Suprapubic skin (tissue), 4 donors: ENCODE measurements at regions not wholly inside any gene's neighbourhood (a gene's known extent, or its start where the extent isn't known, plus 50 kb on each side); places are given as distances from the start of the nearest gene placed in this dataset.

Experiments used
- DNase-seq, 2 donors: peaks; one replicate each; pipeline ENCODE4 v3.0.0-alpha.2; 2019; ENCODE audit warnings: low spot score in 2 of 2
- H3K27ac ChIP-seq: fragments of 200-600 bp; sonication (generic); one replicate; pipeline ENCODE4 v1.5.1; 2019
- H3K27me3 ChIP-seq: fragments of 200-600 bp; sonication (generic); one replicate; pipeline ENCODE4 v1.5.1; 2019
- H3K36me3 ChIP-seq: fragments of 200-600 bp; sonication (generic); one replicate; pipeline ENCODE4 v1.5.1; 2019
- H3K4me1 ChIP-seq: fragments of 200-600 bp; sonication (generic); one replicate; pipeline ENCODE4 v1.5.1; 2019
- H3K4me3 ChIP-seq: fragments of 200-600 bp; sonication (generic); one replicate; pipeline ENCODE4 v1.5.1; 2019; ENCODE audit warnings: mild to moderate bottlenecking
- H3K9me3 ChIP-seq: fragments of 200-600 bp; sonication (generic); one replicate; pipeline ENCODE4 v1.5.1; 2019
- EP300 ChIP-seq: sonication (generic); formaldehyde crosslinking; IDR thresholded peaks from one replicate; pipeline ENCODE4 v1.6.1; 2017; ENCODE audit warnings: antibody characterized with exemption
- POLR2A ChIP-seq, 2 donors: fragments of 450-650 bp; IDR thresholded peaks; one replicate each; pipeline ENCODE4 v1.6.1; 2017; ENCODE audit warnings: antibody characterized with exemption in 2 of 2, mild to moderate bottlenecking in 2 of 2, moderate library complexity in 2 of 2
- POLR2AphosphoS5 ChIP-seq, 3 donors: sonication (generic); formaldehyde crosslinking; IDR thresholded peaks; one replicate each; pipeline ENCODE4 v1.6.1; 2017; ENCODE audit warnings: antibody characterized with exemption in 3 of 3
- WGBS: methylation state at CpG from one replicate; pipeline ENCODE4 v1.1.5; 2018; 5-methylcytosine and 5-hydroxymethylcytosine counted together
- TF ChIP-seq, protein P1 (sequence below), 2 donors: fragments of 200-600 bp in 1 of 2; fragments of 450-650 bp in 1 of 2; sonication (generic) in 1 of 2; IDR thresholded peaks; one replicate each; pipeline ENCODE4 v1.5.1; 2016 to 2019; ENCODE audit warnings: antibody characterized with exemption in 2 of 2, mild to moderate bottlenecking in 1 of 2, moderate library complexity in 1 of 2

DNA sequence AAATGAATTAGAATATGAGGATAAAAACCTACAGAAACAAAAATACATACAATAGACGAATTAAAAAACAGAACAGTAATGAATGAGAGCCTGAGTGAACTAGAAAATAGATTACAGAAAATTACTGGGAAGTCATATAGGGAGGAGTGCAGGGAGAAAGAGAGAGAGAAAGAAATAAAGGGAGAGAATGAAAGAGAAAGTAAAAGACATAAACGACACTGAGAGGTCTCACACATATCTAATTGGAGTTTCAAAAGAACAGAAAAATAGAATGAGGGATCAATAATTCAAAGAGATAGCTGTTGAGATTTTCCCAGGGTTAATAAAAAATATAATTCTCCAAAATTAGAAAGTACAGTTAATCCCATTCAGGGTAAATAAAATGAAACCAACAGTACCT, 156.4 kb upstream of the FTMT start:
- Histone ChIP-seq H3K4me3 (no peak overlapping the region), H3K9me3 (no peaks in the 10 kb centered on the region), H3K4me1 (no peaks in the 10 kb centered on the region), H3K27ac (no peak overlapping the region), H3K36me3 (no peaks in the 10 kb centered on the region), H3K27me3 (no peaks in the 10 kb centered on the region)
- WGBS, result 75% methylated on average over 2 of the region's 2 CpGs
- DNase-seq, result no peak
- TF ChIP-seq, protein P1, sequence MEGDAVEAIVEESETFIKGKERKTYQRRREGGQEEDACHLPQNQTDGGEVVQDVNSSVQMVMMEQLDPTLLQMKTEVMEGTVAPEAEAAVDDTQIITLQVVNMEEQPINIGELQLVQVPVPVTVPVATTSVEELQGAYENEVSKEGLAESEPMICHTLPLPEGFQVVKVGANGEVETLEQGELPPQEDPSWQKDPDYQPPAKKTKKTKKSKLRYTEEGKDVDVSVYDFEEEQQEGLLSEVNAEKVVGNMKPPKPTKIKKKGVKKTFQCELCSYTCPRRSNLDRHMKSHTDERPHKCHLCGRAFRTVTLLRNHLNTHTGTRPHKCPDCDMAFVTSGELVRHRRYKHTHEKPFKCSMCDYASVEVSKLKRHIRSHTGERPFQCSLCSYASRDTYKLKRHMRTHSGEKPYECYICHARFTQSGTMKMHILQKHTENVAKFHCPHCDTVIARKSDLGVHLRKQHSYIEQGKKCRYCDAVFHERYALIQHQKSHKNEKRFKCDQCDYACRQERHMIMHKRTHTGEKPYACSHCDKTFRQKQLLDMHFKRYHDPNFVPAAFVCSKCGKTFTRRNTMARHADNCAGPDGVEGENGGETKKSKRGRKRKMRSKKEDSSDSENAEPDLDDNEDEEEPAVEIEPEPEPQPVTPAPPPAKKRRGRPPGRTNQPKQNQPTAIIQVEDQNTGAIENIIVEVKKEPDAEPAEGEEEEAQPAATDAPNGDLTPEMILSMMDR (IDR thresholded peaks at IDR 0.05), result no peak
- no peak for TF ChIP-seq POLR2A (IDR thresholded peaks at IDR 0.05)
- TF ChIP-seq EP300, result no peak
- TF ChIP-seq POLR2AphosphoS5 (IDR thresholded peaks at IDR 0.05), result no peak

DNA sequence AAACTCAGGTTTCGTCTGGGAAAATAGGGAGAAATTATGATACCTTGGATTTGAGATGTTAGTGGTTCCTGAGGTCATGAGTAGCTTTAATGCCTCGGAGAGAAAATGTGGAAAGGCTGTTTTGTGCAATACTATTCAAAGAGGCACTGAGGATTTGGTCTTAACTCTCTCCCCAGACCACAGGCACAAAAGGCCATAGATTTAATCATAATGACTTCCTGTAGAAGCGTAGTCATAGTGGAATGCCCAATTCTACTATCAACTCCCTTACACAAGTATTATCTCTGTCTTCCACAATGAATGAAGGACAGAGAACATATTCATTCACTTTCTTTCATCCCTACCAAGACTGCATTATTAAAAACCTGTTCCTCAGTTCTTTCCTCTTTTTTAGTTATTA, 153.0 kb upstream of the FTMT start:
- WGBS, result 59% methylated on average over 3 of the region's 3 CpGs
- no peak overlapping the region for H3K27ac ChIP-seq
- H3K9me3 ChIP-seq, result no peaks in the 10 kb centered on the region
- no peaks in the 10 kb centered on the region for H3K36me3 ChIP-seq
- H3K4me1 ChIP-seq, result no peaks in the 10 kb centered on the region
- TF ChIP-seq EP300, result no peak
- TF ChIP-seq POLR2AphosphoS5 (IDR thresholded peaks at IDR 0.05), result no peak
- TF ChIP-seq, protein P1 (IDR thresholded peaks at IDR 0.05), result no peak
- no peak for TF ChIP-seq POLR2A (IDR thresholded peaks at IDR 0.05)
- H3K4me3 ChIP-seq, result no peak overlapping the region
- no peaks in the 10 kb centered on the region for H3K27me3 ChIP-seq
- DNase-seq, result no peak

DNA sequence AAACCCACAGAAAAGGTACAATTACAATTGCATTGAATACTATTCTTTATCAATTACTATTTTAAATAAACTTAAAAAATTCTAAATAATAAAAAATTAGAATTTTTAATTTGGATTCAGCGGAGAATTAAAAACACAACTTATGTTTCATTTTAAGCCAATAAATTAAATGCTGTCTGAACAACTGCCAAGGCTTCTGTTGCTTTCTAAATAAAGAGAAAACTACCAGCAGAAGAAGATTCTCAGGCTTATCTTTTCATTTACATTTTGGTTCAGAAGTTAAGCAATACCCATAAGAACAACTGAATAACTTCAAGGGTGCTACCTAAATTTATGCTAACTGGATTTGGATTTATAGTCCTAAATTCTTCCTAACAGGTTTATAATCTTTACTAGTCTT, 150.0 kb upstream of the FTMT start:
- no peaks in the 10 kb centered on the region for H3K9me3 ChIP-seq
- TF ChIP-seq POLR2A (IDR thresholded peaks at IDR 0.05) (no peak), POLR2AphosphoS5 (IDR thresholded peaks at IDR 0.05) (no peak)
- TF ChIP-seq, protein P1 (IDR thresholded peaks at IDR 0.05), result no peak

GRCh38 chr5:121702682-121703081, 149.0 kb upstream of the FTMT start:
- DNase-seq, result no peak
- Histone ChIP-seq H3K27ac (no peak overlapping the region), H3K9me3 (no peaks in the 10 kb centered on the region), H3K27me3 (no peaks in the 10 kb centered on the region), H3K4me1 (no peaks in the 10 kb centered on the region), H3K36me3 (no peaks in the 10 kb centered on the region), H3K4me3 (no peak overlapping the region)
- TF ChIP-seq POLR2A (IDR thresholded peaks at IDR 0.05), result no peak
- TF ChIP-seq, protein P1 (IDR thresholded peaks at IDR 0.05), result no peak
- no peak for TF ChIP-seq EP300
- TF ChIP-seq POLR2AphosphoS5 (IDR thresholded peaks at IDR 0.05), result no peak
- 63% methylated on average over 4 of the region's 4 CpGs for WGBS

More for the DNA sequence above, 150.0 kb upstream of the FTMT start:
- WGBS, result 69% methylated on average over 1 of the region's 1 CpG
- DNase-seq, result no peak
- Histone ChIP-seq H3K36me3 (no peaks in the 10 kb centered on the region), H3K4me3 (no peak overlapping the region), H3K27ac (no peak overlapping the region), H3K27me3 (no peaks in the 10 kb centered on the region), H3K4me1 (no peaks in the 10 kb centered on the region)

- Histone ChIP-seq H3K36me3 (no peaks in the 10 kb centered on the region), H3K27ac (no peak overlapping the region), H3K27me3 (no peaks in the 10 kb centered on the region), H3K4me1 (no peaks in the 10 kb centered on the region), H3K4me3 (no peak overlapping the region), H3K9me3 (no peaks in the 10 kb centered on the region)
- no peak for DNase-seq
- TF ChIP-seq, protein P1 (IDR thresholded peaks at IDR 0.05), result no peak
- TF ChIP-seq EP300 (no peak), POLR2A (IDR thresholded peaks at IDR 0.05) (no peak), POLR2AphosphoS5 (IDR thresholded peaks at IDR 0.05) (no peak)
Measured at GRCh38 chr5:121704291-121704690, 147.4 kb upstream of the FTMT start.
